BLaER1 (cell line): ENCODE measurements at regions not wholly inside any gene's neighbourhood (a gene's known extent, or its start where the extent isn't known, plus 50 kb on each side); places are given as distances from the start of the nearest gene placed in this dataset.

Experiments
- H3K27ac ChIP-seq: shearing (Covaris generic); formaldehyde crosslinking; 2 replicates; pipeline ENCODE4 v1.8.1; 2022
- H3K27me3 ChIP-seq: shearing (Covaris generic); formaldehyde crosslinking; 2 replicates; pipeline ENCODE4 v1.8.1; 2022
- H3K36me3 ChIP-seq: shearing (Covaris generic); formaldehyde crosslinking; 2 replicates; pipeline ENCODE4 v1.8.1; 2022
- H3K4me1 ChIP-seq: shearing (Covaris generic); formaldehyde crosslinking; 2 replicates; pipeline ENCODE4 v1.8.1; 2022
- H3K4me2 ChIP-seq: shearing (Covaris generic); formaldehyde crosslinking; 2 replicates; pipeline ENCODE4 v1.8.1; 2022
- H3K4me3 ChIP-seq: shearing (Covaris generic); formaldehyde crosslinking; 2 replicates; pipeline ENCODE4 v1.8.1; 2022
- H3K9ac ChIP-seq: shearing (Covaris generic); formaldehyde crosslinking; 2 replicates; pipeline ENCODE4 v1.8.1; 2022
- H3K9me3 ChIP-seq: shearing (Covaris generic); formaldehyde crosslinking; 2 replicates; pipeline ENCODE4 v1.8.1; 2022
- H4K20me1 ChIP-seq: shearing (Covaris generic); formaldehyde crosslinking; 2 replicates; pipeline ENCODE4 v1.8.1; 2022
- Cebpa-rat ChIP-seq: shearing (Covaris generic); IDR thresholded peaks from 2 replicates; pipeline ENCODE4 v1.8.1; 2022

GRCh38 chr11:30717009-30717408 is 130.9 kb upstream of the MPPED2 start:
- Histone ChIP-seq H4K20me1 (no peaks in the 10 kb centered on the region), H3K4me1 (no peaks in the 10 kb centered on the region), H3K27ac (no peak overlapping the region), H3K36me3 (no peaks in the 10 kb centered on the region), H3K27me3 (no peaks in the 10 kb centered on the region), H3K4me3 (no peak overlapping the region), H3K9me3 (no peaks in the 10 kb centered on the region), H3K4me2 (no peak overlapping the region), H3K9ac (no peak overlapping the region)
- no peak for TF ChIP-seq Cebpa-rat

DNA sequence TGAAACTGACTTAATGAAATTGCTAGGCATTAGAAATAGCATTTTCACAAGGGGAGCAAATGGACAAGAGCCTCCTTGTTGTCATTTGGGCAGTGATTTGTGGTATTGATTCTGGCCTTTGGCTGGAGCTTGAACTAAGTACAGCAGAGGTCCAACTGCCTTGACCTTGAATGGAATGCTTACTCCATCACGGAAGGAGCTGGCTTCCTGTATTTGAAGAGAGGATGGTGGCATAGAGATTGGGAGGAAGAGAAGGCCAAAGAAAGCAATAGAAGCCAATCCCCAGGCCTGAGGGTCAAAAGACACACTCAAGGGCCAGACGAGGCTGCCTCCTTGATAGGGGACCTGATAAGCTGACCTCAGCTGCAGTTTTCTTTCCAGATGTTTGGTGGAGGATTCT is 126.6 kb upstream of the MPPED2 start:
- H4K20me1 ChIP-seq = no peaks in the 10 kb centered on the region
- no peaks in the 10 kb centered on the region for H3K9me3 ChIP-seq
- no peaks in the 10 kb centered on the region for H3K4me1 ChIP-seq
- no peak for TF ChIP-seq Cebpa-rat
- no peaks in the 10 kb centered on the region for H3K27me3 ChIP-seq
- H3K9ac ChIP-seq = no peak overlapping the region
- H3K4me2 ChIP-seq = no peak overlapping the region
- no peaks in the 10 kb centered on the region for H3K36me3 ChIP-seq
- no peak overlapping the region for H3K4me3 ChIP-seq
- H3K27ac ChIP-seq = no peak overlapping the region

GRCh38 chr11:30710221-30710620 is 124.1 kb upstream of the MPPED2 start:
- Histone ChIP-seq H3K4me1 (no peaks in the 10 kb centered on the region), H3K9me3 (no peaks in the 10 kb centered on the region), H3K9ac (no peak overlapping the region), H3K4me2 (no peak overlapping the region), H3K27me3 (no peaks in the 10 kb centered on the region), H3K4me3 (no peak overlapping the region), H3K36me3 (no peaks in the 10 kb centered on the region), H4K20me1 (no peaks in the 10 kb centered on the region), H3K27ac (no peak overlapping the region)
- TF ChIP-seq Cebpa-rat = no peak

- H3K27ac ChIP-seq = no peak overlapping the region
- H3K36me3 ChIP-seq = no peaks in the 10 kb centered on the region
- no peaks in the 10 kb centered on the region for H4K20me1 ChIP-seq
- H3K4me2 ChIP-seq = no peak overlapping the region
- no peak overlapping the region for H3K9ac ChIP-seq
- no peaks in the 10 kb centered on the region for H3K9me3 ChIP-seq
- H3K4me1 ChIP-seq = no peaks in the 10 kb centered on the region
- TF ChIP-seq Cebpa-rat = no peak
- H3K4me3 ChIP-seq = no peak overlapping the region
- no peaks in the 10 kb centered on the region for H3K27me3 ChIP-seq
Observed at GRCh38 chr11:30707110-30707509, 121.0 kb upstream of the MPPED2 start.

GRCh38 chr11:30705913-30706675 is 119.9 kb upstream of the MPPED2 start:
- no peak overlapping the region for H3K27ac ChIP-seq
- TF ChIP-seq Cebpa-rat = no peak
- H3K4me2 ChIP-seq = no peak overlapping the region
- H4K20me1 ChIP-seq = no peaks in the 10 kb centered on the region
- H3K36me3 ChIP-seq = no peaks in the 10 kb centered on the region
- H3K4me3 ChIP-seq = no peak overlapping the region
- H3K27me3 ChIP-seq = no peaks in the 10 kb centered on the region
- no peak overlapping the region for H3K9ac ChIP-seq
- no peaks in the 10 kb centered on the region for H3K9me3 ChIP-seq
- H3K4me1 ChIP-seq = no peaks in the 10 kb centered on the region

DNA sequence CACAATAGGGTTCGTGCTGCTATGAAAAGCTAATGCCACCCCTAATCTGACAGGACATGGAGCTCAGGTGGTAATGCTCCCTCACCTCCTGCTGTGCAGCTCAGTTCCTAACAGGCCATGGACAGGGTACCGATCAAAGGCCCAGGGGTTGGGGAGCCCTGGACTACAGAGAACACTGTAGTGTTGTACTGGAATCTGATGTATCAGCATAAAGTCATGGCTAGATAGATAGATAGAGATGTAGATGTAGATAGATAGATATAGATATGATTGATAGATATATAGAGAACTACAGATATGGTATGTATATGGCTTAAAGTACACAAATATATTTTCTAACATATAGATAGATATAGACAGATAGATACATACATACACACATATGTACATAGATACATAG is 112.3 kb upstream of the MPPED2 start:
- H3K4me2 ChIP-seq = no peak overlapping the region
- H3K27me3 ChIP-seq = no peaks in the 10 kb centered on the region
- H3K9ac ChIP-seq = no peak overlapping the region
- H3K4me1 ChIP-seq = no peaks in the 10 kb centered on the region
- no peaks in the 10 kb centered on the region for H3K9me3 ChIP-seq
- no peaks in the 10 kb centered on the region for H3K36me3 ChIP-seq
- TF ChIP-seq Cebpa-rat = no peak
- no peak overlapping the region for H3K27ac ChIP-seq
- H4K20me1 ChIP-seq = no peaks in the 10 kb centered on the region
- H3K4me3 ChIP-seq = no peak overlapping the region

GRCh38 chr11:30697032-30697431 is 110.9 kb upstream of the MPPED2 start:
- Histone ChIP-seq H3K27me3 (no peaks in the 10 kb centered on the region), H3K27ac (no peak overlapping the region), H3K4me3 (no peak overlapping the region), H3K9me3 (no peaks in the 10 kb centered on the region), H3K9ac (no peak overlapping the region), H3K36me3 (no peaks in the 10 kb centered on the region), H4K20me1 (no peaks in the 10 kb centered on the region), H3K4me1 (no peaks in the 10 kb centered on the region), H3K4me2 (no peak overlapping the region)
- TF ChIP-seq Cebpa-rat = no peak

DNA sequence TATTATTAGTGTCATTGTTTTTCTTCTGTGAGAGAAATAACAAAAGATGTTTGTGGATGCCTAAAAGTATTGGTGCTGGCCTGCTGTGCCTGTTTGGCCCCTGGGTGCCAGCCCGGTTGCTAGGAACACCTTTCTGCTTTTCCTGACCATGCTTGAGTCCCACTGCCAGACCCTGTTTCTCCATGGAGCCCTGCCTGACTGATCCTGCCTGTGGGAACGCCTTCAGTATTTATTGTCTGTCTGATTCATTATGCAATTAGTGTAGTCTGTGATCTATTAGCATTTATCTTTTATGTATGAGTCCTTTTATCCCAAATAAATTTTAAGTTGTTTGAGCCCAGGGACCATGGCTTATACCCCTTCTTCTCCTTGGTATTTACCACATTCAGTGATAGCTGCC is 98.6 kb upstream of the MPPED2 start:
- Histone ChIP-seq H3K9ac (no peak overlapping the region), H3K27ac (no peak overlapping the region), H4K20me1 (no peaks in the 10 kb centered on the region), H3K9me3 (no peaks in the 10 kb centered on the region; the same call in 1 of the 2 replicates), H3K27me3 (no peaks in the 10 kb centered on the region), H3K4me1 (no peaks in the 10 kb centered on the region), H3K36me3 (no peaks in the 10 kb centered on the region), H3K4me2 (no peak overlapping the region), H3K4me3 (no peak overlapping the region)
- no peak for TF ChIP-seq Cebpa-rat

GRCh38 chr11:30683176-30683575 is 97.0 kb upstream of the MPPED2 start:
- H3K4me1 ChIP-seq = no peaks in the 10 kb centered on the region
- H3K36me3 ChIP-seq = no peaks in the 10 kb centered on the region
- no peak overlapping the region for H3K4me2 ChIP-seq
- TF ChIP-seq Cebpa-rat = no peak
- H3K27ac ChIP-seq = no peak overlapping the region
- no peak overlapping the region for H3K4me3 ChIP-seq
- no peaks in the 10 kb centered on the region for H3K27me3 ChIP-seq
- H3K9me3 ChIP-seq = no peaks in the 10 kb centered on the region; the same call in 1 of the 2 replicates
- no peak overlapping the region for H3K9ac ChIP-seq
- no peaks in the 10 kb centered on the region for H4K20me1 ChIP-seq

GRCh38 chr11:30666817-30667216 is 80.7 kb upstream of the MPPED2 start:
- Histone ChIP-seq H3K9me3 (no peaks in the 10 kb centered on the region), H3K27me3 (no peaks in the 10 kb centered on the region), H4K20me1 (no peaks in the 10 kb centered on the region), H3K4me2 (no peak overlapping the region), H3K36me3 (no peaks in the 10 kb centered on the region), H3K4me1 (no peaks in the 10 kb centered on the region), H3K9ac (no peak overlapping the region), H3K4me3 (no peak overlapping the region), H3K27ac (no peak overlapping the region)
- no peak for TF ChIP-seq Cebpa-rat

DNA sequence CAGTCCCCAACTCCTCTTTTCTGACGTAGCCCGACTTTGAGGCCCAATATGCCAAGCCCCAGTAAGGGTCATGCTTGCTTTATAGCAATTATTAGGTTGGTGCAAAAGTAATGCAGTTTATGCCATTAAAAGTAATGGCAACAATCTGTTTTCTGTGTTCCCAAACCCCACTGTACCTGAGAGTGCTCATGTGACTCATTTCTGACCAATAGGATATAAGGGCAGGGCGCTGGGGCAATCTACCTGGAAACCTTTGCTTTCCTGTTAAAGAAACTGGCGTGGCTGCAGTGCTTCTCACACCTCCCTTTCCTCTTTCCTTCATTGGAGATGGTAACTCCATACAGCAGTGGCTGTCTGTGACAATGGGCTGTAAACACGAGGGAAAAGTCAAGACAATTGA is 78.9 kb upstream of the MPPED2 start:
- no peak overlapping the region for H3K9ac ChIP-seq
- TF ChIP-seq Cebpa-rat = no peak
- H3K27me3 ChIP-seq = no peaks in the 10 kb centered on the region
- H4K20me1 ChIP-seq = no peaks in the 10 kb centered on the region
- no peaks in the 10 kb centered on the region for H3K4me1 ChIP-seq
- no peak overlapping the region for H3K4me2 ChIP-seq
- no peaks in the 10 kb centered on the region for H3K9me3 ChIP-seq
- H3K36me3 ChIP-seq = no peaks in the 10 kb centered on the region
- H3K27ac ChIP-seq = no peak overlapping the region
- no peak overlapping the region for H3K4me3 ChIP-seq
